ENCODE measurements at regions not wholly inside any gene's neighbourhood (a gene's known extent, or its start where the extent isn't known, plus 50 kb on each side); places are given as distances from the start of the nearest gene placed in this dataset.
"Not testable (repeated sequence)": the region's sequence is repeated elsewhere in the genome, so short reads cannot be mapped to it uniquely, and the experiment has no call there.

GRCh38 chr7:85896531-85896930 lies 709.7 kb upstream of the SEMA3D start:
- no peak for DNase-seq (ENCODE audit: low spot score in 2 of 2)
- Histone ChIP-seq H3K36me3 (no peaks in the 10 kb centered on the region), H3K4me1 (no peaks in the 10 kb centered on the region), H3K9me3 (no peaks in the 10 kb centered on the region), H3K27ac (no peak overlapping the region), H3K27me3 (no peaks in the 10 kb centered on the region), H3K4me3 (no peak overlapping the region)
- TF ChIP-seq POLR2AphosphoS5 (IDR thresholded peaks at IDR 0.05) = no peak
- TF ChIP-seq, protein P1, sequence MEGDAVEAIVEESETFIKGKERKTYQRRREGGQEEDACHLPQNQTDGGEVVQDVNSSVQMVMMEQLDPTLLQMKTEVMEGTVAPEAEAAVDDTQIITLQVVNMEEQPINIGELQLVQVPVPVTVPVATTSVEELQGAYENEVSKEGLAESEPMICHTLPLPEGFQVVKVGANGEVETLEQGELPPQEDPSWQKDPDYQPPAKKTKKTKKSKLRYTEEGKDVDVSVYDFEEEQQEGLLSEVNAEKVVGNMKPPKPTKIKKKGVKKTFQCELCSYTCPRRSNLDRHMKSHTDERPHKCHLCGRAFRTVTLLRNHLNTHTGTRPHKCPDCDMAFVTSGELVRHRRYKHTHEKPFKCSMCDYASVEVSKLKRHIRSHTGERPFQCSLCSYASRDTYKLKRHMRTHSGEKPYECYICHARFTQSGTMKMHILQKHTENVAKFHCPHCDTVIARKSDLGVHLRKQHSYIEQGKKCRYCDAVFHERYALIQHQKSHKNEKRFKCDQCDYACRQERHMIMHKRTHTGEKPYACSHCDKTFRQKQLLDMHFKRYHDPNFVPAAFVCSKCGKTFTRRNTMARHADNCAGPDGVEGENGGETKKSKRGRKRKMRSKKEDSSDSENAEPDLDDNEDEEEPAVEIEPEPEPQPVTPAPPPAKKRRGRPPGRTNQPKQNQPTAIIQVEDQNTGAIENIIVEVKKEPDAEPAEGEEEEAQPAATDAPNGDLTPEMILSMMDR (IDR thresholded peaks at IDR 0.05) = no peak
- no peak for TF ChIP-seq EP300 (IDR thresholded peaks at IDR 0.05)
- no peak for TF ChIP-seq POLR2A (IDR thresholded peaks at IDR 0.05)

- WGBS = 86% methylated on average over 1 of the region's 1 CpG
- DNase-seq (ENCODE audit: low spot score in 2 of 2) = no peak
- Histone ChIP-seq H3K4me3 (no peak overlapping the region), H3K27ac (no peak overlapping the region), H3K27me3 (no peaks in the 10 kb centered on the region), H3K9me3 (no peaks in the 10 kb centered on the region), H3K4me1 (no peaks in the 10 kb centered on the region), H3K36me3 (no peaks in the 10 kb centered on the region)
- TF ChIP-seq EP300 (IDR thresholded peaks at IDR 0.05) (no peak), POLR2AphosphoS5 (IDR thresholded peaks at IDR 0.05) (no peak), POLR2A (IDR thresholded peaks at IDR 0.05) (no peak)
- TF ChIP-seq, protein P1 (IDR thresholded peaks at IDR 0.05) = no peak
Measured at GRCh38 chr7:85895835-85896234, 709.0 kb upstream of the SEMA3D start.

GRCh38 chr7:85891900-85892299 lies 705.0 kb upstream of the SEMA3D start:
- not testable (repeated sequence) for H3K27ac ChIP-seq; DNase-seq (ENCODE audit: low spot score in 2 of 2); H3K27me3 ChIP-seq; H3K9me3 ChIP-seq; H3K36me3 ChIP-seq; H3K4me3 ChIP-seq; H3K4me1 ChIP-seq
- 89% methylated on average over 5 of the region's 5 CpGs for WGBS

DNA sequence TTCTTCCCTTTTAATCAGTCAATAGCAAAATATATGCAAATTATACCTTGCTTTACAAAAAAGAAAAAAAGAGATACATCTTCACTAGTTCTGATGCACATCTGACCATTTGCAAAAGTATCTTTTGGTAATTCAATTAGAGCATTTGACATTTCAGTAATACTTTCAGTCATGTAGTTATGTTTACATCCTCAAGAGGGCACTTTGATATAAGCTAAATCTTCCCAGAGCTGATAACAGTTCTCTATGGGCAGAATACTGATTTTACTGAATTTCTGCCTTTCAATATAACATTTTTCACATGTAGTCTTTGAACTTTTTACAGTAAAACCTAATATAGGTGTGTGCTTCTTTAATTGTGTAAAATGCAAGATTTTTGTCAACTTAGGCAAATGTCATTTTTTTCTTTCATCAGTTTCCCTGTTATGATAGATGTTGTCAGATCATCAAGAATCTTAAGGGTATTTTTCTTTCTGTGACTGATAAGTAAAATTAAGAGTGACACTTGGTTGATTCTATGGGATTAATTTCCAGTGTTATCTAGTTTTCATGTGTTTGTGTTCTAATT lies 703.5 kb upstream of the SEMA3D start:
- Histone ChIP-seq H3K4me3 (no peak overlapping the region), H3K27ac (no peak overlapping the region), H3K9me3 (no peaks in the 10 kb centered on the region), H3K36me3 (no peaks in the 10 kb centered on the region), H3K27me3 (no peaks in the 10 kb centered on the region), H3K4me1 (no peaks in the 10 kb centered on the region)
- DNase-seq (ENCODE audit: low spot score in 2 of 2) = no peak
- TF ChIP-seq, protein P1 (IDR thresholded peaks at IDR 0.05) = peak in 1 of 2 donors; percentile 21
- TF ChIP-seq POLR2AphosphoS5 (IDR thresholded peaks at IDR 0.05) = no peak

GRCh38 chr7:85887133-85887532 lies 700.3 kb upstream of the SEMA3D start:
- DNase-seq (ENCODE audit: low spot score in 2 of 2) = no peak
- no peak overlapping the region for H3K4me3 ChIP-seq
- no peaks in the 10 kb centered on the region for H3K9me3 ChIP-seq
- H3K27me3 ChIP-seq = no peaks in the 10 kb centered on the region
- TF ChIP-seq POLR2A (IDR thresholded peaks at IDR 0.05) = no peak
- TF ChIP-seq, protein P1 (IDR thresholded peaks at IDR 0.05) = no peak
- no peak for TF ChIP-seq EP300 (IDR thresholded peaks at IDR 0.05)
- no peak for TF ChIP-seq POLR2AphosphoS5 (IDR thresholded peaks at IDR 0.05)
- no peaks in the 10 kb centered on the region for H3K36me3 ChIP-seq
- H3K4me1 ChIP-seq = no peaks in the 10 kb centered on the region
- no peak overlapping the region for H3K27ac ChIP-seq

GRCh38 chr7:85882335-85882734 lies 695.5 kb upstream of the SEMA3D start:
- Histone ChIP-seq H3K9me3 (no peaks in the 10 kb centered on the region), H3K36me3 (no peaks in the 10 kb centered on the region), H3K27ac (no peak overlapping the region), H3K4me1 (no peaks in the 10 kb centered on the region), H3K27me3 (no peaks in the 10 kb centered on the region), H3K4me3 (no peak overlapping the region)
- DNase-seq (ENCODE audit: low spot score in 2 of 2) = no peak
- TF ChIP-seq POLR2A (IDR thresholded peaks at IDR 0.05) (no peak), EP300 (IDR thresholded peaks at IDR 0.05) (no peak)
- TF ChIP-seq, protein P1 (IDR thresholded peaks at IDR 0.05) = no peak
- WGBS = 37% methylated on average over 1 of the region's 1 CpG
